BLaER1 (cell line): ENCODE measurements at regions not wholly inside any gene's neighbourhood (a gene's known extent, or its start where the extent isn't known, plus 50 kb on each side); places are given as distances from the start of the nearest gene placed in this dataset.
"Not testable (repeated sequence)": the region's sequence is repeated elsewhere in the genome, so short reads cannot be mapped to it uniquely, and the experiment has no call there.

Experiments
- H3K27ac ChIP-seq: shearing (Covaris generic); formaldehyde crosslinking; 2 replicates; pipeline ENCODE4 v1.8.1; 2022
- H3K27me3 ChIP-seq: shearing (Covaris generic); formaldehyde crosslinking; 2 replicates; pipeline ENCODE4 v1.8.1; 2022
- H3K36me3 ChIP-seq: shearing (Covaris generic); formaldehyde crosslinking; 2 replicates; pipeline ENCODE4 v1.8.1; 2022
- H3K4me1 ChIP-seq: shearing (Covaris generic); formaldehyde crosslinking; 2 replicates; pipeline ENCODE4 v1.8.1; 2022
- H3K4me2 ChIP-seq: shearing (Covaris generic); formaldehyde crosslinking; 2 replicates; pipeline ENCODE4 v1.8.1; 2022
- H3K4me3 ChIP-seq: shearing (Covaris generic); formaldehyde crosslinking; 2 replicates; pipeline ENCODE4 v1.8.1; 2022
- H3K9ac ChIP-seq: shearing (Covaris generic); formaldehyde crosslinking; 2 replicates; pipeline ENCODE4 v1.8.1; 2022
- H3K9me3 ChIP-seq: shearing (Covaris generic); formaldehyde crosslinking; 2 replicates; pipeline ENCODE4 v1.8.1; 2022
- H4K20me1 ChIP-seq: shearing (Covaris generic); formaldehyde crosslinking; 2 replicates; pipeline ENCODE4 v1.8.1; 2022
- Cebpa-rat ChIP-seq: shearing (Covaris generic); IDR thresholded peaks from 2 replicates; pipeline ENCODE4 v1.8.1; 2022

DNA sequence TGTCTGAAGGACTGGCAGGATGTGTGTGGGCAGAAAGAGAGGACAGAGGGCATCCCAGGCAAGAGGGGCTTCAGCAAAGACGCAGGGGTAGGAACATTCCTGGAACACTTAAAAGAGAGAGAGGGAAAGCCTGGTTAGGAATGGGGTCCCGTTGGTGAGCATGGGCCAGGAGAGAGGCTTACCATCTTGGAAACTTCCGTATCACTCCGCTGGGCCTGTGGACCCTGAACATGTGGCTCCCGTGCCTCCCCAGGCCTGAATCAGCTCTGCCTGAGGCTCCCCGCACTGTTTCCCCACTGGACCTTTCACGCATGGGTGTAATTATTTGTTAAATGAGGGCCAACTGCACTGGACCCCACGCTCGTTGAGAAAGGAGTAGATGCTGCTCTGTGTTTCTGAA, 191.1 kb upstream of the GLI2 start:
- Histone ChIP-seq H3K36me3 (no peaks in the 10 kb centered on the region), H3K9ac (no peak overlapping the region), H3K4me2 (no peak overlapping the region), H3K4me1 (peaks cover 16% of the 10 kb centered on the region), H3K9me3 (no peaks in the 10 kb centered on the region), H3K4me3 (no peak overlapping the region), H3K27me3 (no peaks in the 10 kb centered on the region), H4K20me1 (no peaks in the 10 kb centered on the region), H3K27ac (no peak overlapping the region)
- no peak for TF ChIP-seq Cebpa-rat

GRCh38 chr2:120545007-120545406, 190.7 kb upstream of the GLI2 start:
- H3K27ac ChIP-seq, H3K9ac ChIP-seq, H3K36me3 ChIP-seq, H3K4me2 ChIP-seq, H3K9me3 ChIP-seq, H3K4me3 ChIP-seq, H3K27me3 ChIP-seq, H4K20me1 ChIP-seq: not testable (repeated sequence)
- peaks cover 15% of the 10 kb centered on the region for H3K4me1 ChIP-seq

DNA sequence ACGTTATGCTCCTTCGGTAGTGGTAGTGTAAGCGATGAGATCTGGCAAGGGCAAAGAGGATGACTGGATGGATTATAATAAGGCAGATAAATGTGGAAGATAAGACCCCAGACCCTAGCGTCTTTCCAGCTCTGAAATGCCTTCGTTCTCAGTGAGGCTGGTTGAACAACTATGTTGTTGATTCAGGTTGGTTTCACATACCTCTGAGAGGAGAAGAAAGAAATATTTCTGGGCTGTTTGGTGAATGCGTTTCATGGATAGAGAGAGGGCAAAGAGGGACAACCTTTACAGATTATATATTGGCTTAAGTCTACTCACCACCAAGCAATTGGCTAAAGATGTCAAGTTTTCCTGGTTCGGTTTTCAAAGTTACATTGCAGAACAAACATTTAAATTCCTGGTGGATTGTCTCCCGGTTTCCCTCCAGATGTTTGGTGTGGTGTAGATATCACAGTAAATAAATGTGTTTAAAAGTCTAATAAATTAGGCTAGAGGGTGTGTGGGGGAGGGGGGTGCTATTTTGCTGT, 190.1 kb upstream of the GLI2 start:
- Histone ChIP-seq H3K4me3 (no peak overlapping the region), H3K9me3 (no peaks in the 10 kb centered on the region), H3K27ac (no peak overlapping the region), H3K4me1 (peaks cover 9% of the 10 kb centered on the region), H3K27me3 (no peaks in the 10 kb centered on the region), H4K20me1 (no peaks in the 10 kb centered on the region), H3K4me2 (no peak overlapping the region), H3K36me3 (no peaks in the 10 kb centered on the region), H3K9ac (no peak overlapping the region)
- no peak for TF ChIP-seq Cebpa-rat

GRCh38 chr2:120546048-120546864, 189.4 kb upstream of the GLI2 start:
- Histone ChIP-seq H3K27ac (no peak overlapping the region), H3K9me3 (no peaks in the 10 kb centered on the region), H3K27me3 (no peaks in the 10 kb centered on the region), H3K4me2 (no peak overlapping the region), H3K4me1 (0 out of 2 replicates have a peak, but pooled peaks cover 8% of the 10 kb centered on the region), H3K4me3 (no peak overlapping the region), H4K20me1 (no peaks in the 10 kb centered on the region), H3K9ac (no peak overlapping the region), H3K36me3 (no peaks in the 10 kb centered on the region)
- TF ChIP-seq Cebpa-rat, result no peak

GRCh38 chr2:120546865-120547390, 188.7 kb upstream of the GLI2 start:
- no peaks in the 10 kb centered on the region for H3K9me3 ChIP-seq
- peaks cover 15% of the 10 kb centered on the region for H3K4me1 ChIP-seq
- no peak for TF ChIP-seq Cebpa-rat
- H4K20me1 ChIP-seq, result no peaks in the 10 kb centered on the region
- no peak overlapping the region for H3K4me2 ChIP-seq
- no peak overlapping the region for H3K4me3 ChIP-seq
- no peaks in the 10 kb centered on the region for H3K36me3 ChIP-seq
- no peak overlapping the region for H3K9ac ChIP-seq
- no peaks in the 10 kb centered on the region for H3K27me3 ChIP-seq
- no peak overlapping the region for H3K27ac ChIP-seq

- no peak for TF ChIP-seq Cebpa-rat
- H4K20me1 ChIP-seq, result no peaks in the 10 kb centered on the region
- no peaks in the 10 kb centered on the region for H3K36me3 ChIP-seq
- H3K9me3 ChIP-seq, result no peaks in the 10 kb centered on the region
- peaks cover 18% of the 10 kb centered on the region for H3K4me1 ChIP-seq
- H3K27ac ChIP-seq, result no peak overlapping the region
- no peaks in the 10 kb centered on the region for H3K27me3 ChIP-seq
- H3K4me3 ChIP-seq, result no peak overlapping the region
- no peak overlapping the region for H3K4me2 ChIP-seq
- H3K9ac ChIP-seq, result no peak overlapping the region
Observed at GRCh38 chr2:120547662-120548061, 188.0 kb upstream of the GLI2 start.

- peaks cover 18% of the 10 kb centered on the region for H3K4me1 ChIP-seq
- no peaks in the 10 kb centered on the region for H3K36me3 ChIP-seq
- H3K27me3 ChIP-seq, result no peaks in the 10 kb centered on the region
- no peak overlapping the region for H3K4me2 ChIP-seq
- H3K9me3 ChIP-seq, result no peaks in the 10 kb centered on the region
- H3K4me3 ChIP-seq, result no peak overlapping the region
- TF ChIP-seq Cebpa-rat, result no peak
- no peak overlapping the region for H3K27ac ChIP-seq
- no peaks in the 10 kb centered on the region for H4K20me1 ChIP-seq
- H3K9ac ChIP-seq, result no peak overlapping the region
Observed at GRCh38 chr2:120548627-120549608, 186.8 kb upstream of the GLI2 start.

DNA sequence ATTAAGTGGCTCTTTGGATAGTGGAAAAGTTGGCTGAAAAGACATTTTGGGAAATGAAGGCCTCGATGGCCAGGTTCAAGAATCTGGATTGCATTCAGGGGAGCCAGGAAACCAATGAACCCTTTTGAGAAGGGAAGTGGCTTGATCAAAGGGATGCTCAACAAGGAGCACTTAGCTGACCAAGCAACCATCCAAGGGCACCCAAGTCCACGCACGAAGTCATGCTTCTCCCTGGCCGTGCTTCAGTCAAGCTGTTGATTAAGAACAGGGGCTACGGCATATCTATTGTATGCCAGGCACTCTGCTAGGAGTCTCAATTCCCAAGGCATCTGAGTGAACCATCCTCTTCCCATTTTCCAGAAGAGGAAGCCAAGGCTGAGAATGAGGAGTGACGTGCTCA, 185.8 kb upstream of the GLI2 start:
- peaks cover 18% of the 10 kb centered on the region for H3K4me1 ChIP-seq
- no peaks in the 10 kb centered on the region for H3K27me3 ChIP-seq
- H3K9me3 ChIP-seq, result no peaks in the 10 kb centered on the region

DNA sequence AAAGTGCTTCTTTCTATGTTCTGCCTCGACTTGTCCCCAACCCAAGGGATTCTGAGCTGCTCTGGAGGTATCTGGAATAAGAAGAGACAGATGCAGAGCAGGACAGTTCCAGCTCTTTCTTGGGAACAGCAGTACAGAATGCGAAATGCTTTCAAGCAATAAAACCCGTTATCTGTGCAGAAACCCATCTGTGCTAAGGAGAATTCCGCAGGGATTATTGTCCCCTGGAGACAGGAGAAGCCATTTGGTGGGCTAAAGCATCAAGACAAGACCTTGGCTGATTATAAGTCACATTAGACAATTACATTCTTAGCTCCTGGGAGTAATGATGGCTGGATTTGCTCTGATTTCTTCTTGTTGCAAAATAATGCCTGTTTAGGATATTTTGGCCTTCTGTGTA, 185.4 kb upstream of the GLI2 start:
- no peak overlapping the region for H3K27ac ChIP-seq
- no peaks in the 10 kb centered on the region for H3K9me3 ChIP-seq
- no peak overlapping the region for H3K9ac ChIP-seq
- no peaks in the 10 kb centered on the region for H4K20me1 ChIP-seq
- peaks cover 18% of the 10 kb centered on the region for H3K4me1 ChIP-seq
- H3K36me3 ChIP-seq, result no peaks in the 10 kb centered on the region
- no peaks in the 10 kb centered on the region for H3K27me3 ChIP-seq
- TF ChIP-seq Cebpa-rat, result no peak
- H3K4me3 ChIP-seq, result no peak overlapping the region
- no peak overlapping the region for H3K4me2 ChIP-seq

More for the DNA sequence above, 185.8 kb upstream of the GLI2 start:
- Histone ChIP-seq H3K4me2 (no peak overlapping the region), H3K4me3 (no peak overlapping the region), H4K20me1 (no peaks in the 10 kb centered on the region), H3K9ac (no peak overlapping the region), H3K36me3 (no peaks in the 10 kb centered on the region), H3K27ac (no peak overlapping the region)
- TF ChIP-seq Cebpa-rat, result no peak
